HG03196 (cell line): ENCODE measurements at regions not wholly inside any gene's neighbourhood (a gene's known extent, or its start where the extent isn't known, plus 50 kb on each side); places are given as distances from the start of the nearest gene placed in this dataset.
"Not testable (repeated sequence)": the region's sequence is repeated elsewhere in the genome, so short reads cannot be mapped to it uniquely, and the experiment has no call there.

Experiments used
- ATAC-seq: cut with Tn5 transposase; IDR thresholded peaks from one replicate; pipeline ENCODE4 v1.9.1; 2021; ENCODE audit not compliant: unreplicated experiment

GRCh38 chr4:134911941-134912340 is 710.4 kb upstream of the PABPC4L start:
- ATAC-seq: no peak

DNA sequence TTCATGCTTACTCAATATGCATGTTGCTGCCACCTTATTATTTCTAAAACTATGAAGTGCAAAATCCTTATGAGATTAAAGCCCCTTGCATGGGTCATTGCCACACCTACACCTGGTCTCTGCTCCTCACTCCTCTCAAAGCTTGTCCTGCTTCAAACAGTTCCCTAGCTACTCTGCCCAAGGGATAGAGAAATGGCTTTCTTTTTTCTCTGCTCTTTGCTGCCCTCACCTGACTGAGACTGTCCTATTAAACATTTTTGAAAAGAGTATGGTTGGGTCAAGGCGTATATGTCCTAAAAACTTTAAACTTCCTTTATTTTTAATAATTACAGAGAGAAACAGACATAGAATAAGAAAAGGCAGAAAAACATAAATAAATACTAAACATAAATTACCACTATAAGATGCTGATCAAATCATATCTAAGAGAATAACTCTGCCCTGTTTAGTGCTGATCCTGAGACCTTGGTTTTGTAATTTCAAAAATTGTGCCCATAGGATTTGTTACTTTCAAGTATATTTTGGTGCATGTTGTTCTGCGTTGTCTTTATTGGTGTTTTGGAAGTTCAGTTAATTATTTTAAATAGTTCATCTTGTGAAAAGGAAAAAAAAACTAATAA is 704.9 kb upstream of the PABPC4L start:
- ATAC-seq: no peak

DNA sequence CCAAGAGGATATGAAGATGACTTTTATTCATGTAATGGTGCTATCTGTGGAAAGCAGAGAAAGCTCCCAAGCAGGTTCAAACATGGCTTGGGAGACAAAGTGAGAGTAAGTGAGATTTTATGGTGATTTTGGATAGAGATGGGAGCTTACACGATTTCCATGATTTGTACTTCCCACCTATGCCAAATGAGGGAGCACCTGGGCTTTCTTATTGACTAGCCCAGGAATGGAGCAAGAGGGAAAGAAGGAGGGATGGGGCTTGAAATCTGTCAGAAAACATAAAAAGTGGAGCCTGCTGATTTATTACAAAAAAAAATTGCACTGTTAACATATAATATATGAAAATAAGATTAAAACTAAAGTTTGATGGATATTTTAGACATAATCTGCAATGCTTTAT is 703.5 kb upstream of the PABPC4L start:
- ATAC-seq: no peak

DNA sequence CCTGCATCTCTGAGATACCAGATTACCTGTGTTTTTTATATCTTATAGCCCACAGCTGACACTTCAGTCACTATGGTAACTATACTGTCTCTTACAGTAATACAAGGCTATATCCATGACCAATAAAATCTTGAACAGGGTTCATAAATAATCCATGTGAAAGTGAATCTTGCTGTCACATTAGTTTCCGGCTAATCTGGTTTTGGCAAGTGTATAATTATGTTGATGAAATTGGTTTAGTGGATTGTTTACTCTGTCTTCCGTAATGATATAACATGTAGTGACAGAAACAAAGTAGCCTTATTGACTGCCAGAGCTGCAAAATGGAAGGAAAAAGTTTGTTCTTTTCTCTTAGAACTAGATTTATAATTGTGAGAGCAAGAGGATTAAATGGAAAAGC is 686.6 kb upstream of the PABPC4L start:
- no peak for ATAC-seq

- ATAC-seq: no peak
Measured at GRCh38 chr4:134885436-134885835, 683.8 kb upstream of the PABPC4L start.

GRCh38 chr4:134883831-134884449 is 682.4 kb upstream of the PABPC4L start:
- no peak for ATAC-seq

GRCh38 chr4:134879019-134879418 is 677.4 kb upstream of the PABPC4L start:
- ATAC-seq: no peak

- no peak for ATAC-seq
Measured at GRCh38 chr4:134867027-134867426, 665.4 kb upstream of the PABPC4L start.

GRCh38 chr4:134865675-134866074 is 664.1 kb upstream of the PABPC4L start:
- ATAC-seq: no peak

- no peak for ATAC-seq
Measured at GRCh38 chr4:134862116-134862515, 660.5 kb upstream of the PABPC4L start.

DNA sequence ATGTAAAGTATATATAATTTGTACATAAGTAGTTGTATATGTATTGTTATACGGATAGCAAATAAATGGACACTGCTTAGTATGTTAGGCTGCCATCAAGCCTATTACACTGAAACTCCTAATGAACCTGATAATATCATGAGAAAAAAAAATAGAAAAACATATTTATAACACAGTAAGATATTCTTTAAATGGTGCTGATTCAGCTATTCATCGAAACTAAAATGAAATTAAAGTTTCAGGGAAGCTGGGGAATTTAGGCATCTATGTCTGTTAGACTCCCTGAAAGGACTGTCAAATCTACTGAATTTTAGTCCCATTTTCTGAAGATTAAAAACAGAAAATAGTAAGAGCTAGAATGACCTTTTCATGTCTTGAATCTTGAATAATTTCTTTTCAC is 647.1 kb upstream of the PABPC4L start:
- ATAC-seq: no peak

DNA sequence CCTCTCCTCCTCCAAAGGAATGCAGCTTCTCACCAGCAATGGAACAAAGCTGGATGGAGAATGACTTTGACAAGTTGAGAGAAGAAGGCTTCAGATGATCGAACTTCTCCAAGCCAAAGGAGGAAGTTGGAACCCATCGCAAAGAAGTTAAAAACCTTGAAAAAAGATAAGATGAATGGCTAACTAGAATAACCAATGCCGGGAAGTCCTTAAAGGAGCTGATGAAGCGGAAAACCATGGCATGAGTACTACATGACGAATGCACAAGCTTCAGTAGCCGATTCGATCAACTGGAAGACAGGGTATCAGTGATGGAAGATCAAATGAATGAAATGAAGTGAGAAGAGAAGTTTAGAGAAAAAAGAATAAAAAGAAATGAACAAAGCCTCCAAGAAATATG is 629.2 kb upstream of the PABPC4L start:
- ATAC-seq: not testable (repeated sequence)

GRCh38 chr4:134812611-134813010 is 611.0 kb upstream of the PABPC4L start:
- no peak for ATAC-seq

- ATAC-seq: no peak
Measured at GRCh38 chr4:134807231-134807745, 605.7 kb upstream of the PABPC4L start.

DNA sequence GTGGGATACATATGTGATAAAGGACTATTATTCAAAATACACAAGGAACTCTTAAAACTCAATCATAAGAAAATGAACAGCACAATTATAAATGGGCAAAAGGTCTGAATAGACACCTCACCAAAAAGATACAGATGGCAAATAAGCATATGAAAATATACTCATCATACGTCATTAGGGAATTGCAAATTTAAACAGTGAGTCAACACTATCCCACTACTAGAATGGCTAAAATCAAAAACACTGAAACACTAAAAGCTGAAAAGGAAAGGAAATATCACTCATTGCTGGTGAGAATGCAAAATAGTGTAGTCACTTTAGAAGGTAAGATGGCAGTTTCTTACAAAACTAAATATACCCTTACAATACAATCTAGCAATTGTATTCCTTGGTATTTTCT is 597.0 kb upstream of the PABPC4L start:
- ATAC-seq: no peak

- no peak for ATAC-seq
Measured at GRCh38 chr4:134787315-134787714, 585.7 kb upstream of the PABPC4L start.

GRCh38 chr4:134780244-134780643 is 578.7 kb upstream of the PABPC4L start:
- ATAC-seq: no peak

DNA sequence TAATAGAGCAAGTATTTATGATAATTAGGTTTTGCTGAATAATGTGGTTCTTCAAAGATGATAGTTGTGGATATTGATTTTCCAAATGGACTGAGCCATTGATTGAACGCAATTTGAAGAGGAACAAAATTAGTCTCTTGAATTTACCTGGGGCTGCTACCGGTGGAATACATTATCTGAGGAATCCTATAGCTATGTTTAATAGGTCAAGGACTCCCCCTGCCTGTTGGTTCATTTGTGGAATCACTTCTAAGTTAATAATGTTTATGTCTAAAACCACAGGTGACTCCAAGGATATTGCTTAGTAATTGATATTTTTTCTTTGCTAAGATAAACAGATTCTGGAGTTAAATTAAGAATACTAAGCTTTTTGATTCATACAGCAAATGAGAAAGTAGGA is 576.0 kb upstream of the PABPC4L start:
- ATAC-seq: no peak

GRCh38 chr4:134773497-134774000 is 572.0 kb upstream of the PABPC4L start:
- ATAC-seq: no peak

DNA sequence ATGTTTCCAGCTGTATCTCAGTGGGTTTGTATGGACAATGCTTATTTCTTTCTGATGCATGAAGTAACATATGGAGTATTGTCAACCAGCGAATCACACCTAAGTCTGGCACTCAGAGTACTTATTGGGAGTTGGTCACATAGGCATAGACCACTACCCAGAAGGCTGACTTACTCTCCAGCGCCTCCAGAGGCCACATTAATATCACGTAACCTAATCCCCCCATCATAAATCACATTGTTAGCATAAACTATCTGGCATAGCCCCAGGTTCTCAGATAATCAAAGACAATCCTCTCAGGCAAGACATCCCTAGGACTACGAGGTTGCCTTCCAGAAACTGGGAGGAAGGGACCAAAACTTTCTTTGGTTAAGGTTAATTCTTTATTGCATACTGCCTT is 560.5 kb upstream of the PABPC4L start:
- ATAC-seq: no peak

DNA sequence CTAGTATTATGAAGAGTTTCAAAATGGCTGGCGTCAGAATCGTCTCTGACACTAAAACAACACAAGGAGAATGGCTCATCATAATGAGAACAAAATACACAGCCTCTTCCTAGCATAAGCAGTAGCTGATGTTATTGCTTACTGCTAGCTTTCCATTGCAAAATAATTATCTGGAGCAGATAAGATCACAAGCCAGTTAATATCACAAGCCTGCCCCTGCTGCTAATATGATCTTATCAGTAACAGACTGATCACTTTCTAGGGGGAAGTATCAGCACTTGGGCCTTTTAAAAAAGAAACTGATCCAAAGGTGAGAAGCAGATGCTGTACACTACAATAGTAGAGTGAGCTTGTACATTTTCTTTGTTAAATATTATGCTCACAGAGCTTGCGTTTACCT is 554.8 kb upstream of the PABPC4L start:
- ATAC-seq: no peak

GRCh38 chr4:134754301-134755019 is 552.9 kb upstream of the PABPC4L start:
- no peak for ATAC-seq
